SU-DHL-6 (cell line): ENCODE measurements at regions not wholly inside any gene's neighbourhood (a gene's known extent, or its start where the extent isn't known, plus 50 kb on each side); places are given as distances from the start of the nearest gene placed in this dataset.

Experiments
- H2AFZ ChIP-seq: fragments of 200-600 bp; sonication (generic); 2 replicates; pipeline ENCODE4 v1.6.1; 2014; ENCODE audit warnings: low read depth, mild to moderate bottlenecking, moderate library complexity, mixed read lengths, antibody characterized with exemption, low read length; ENCODE audit not compliant: severe bottlenecking
- H3F3A ChIP-seq: fragments of 200-600 bp; shearing (Covaris generic); 2 replicates; pipeline ENCODE4 v1.6.0; 2016; ENCODE audit warnings: antibody characterized with exemption, mild to moderate bottlenecking; ENCODE audit not compliant: insufficient read depth
- H3K27ac ChIP-seq: fragments of 200-600 bp; sonication (generic); 2 replicates; pipeline ENCODE4 v1.5.1; 2016; ENCODE audit warnings: low read depth, mild to moderate bottlenecking, low read length, moderate library complexity, mixed read lengths
- H3K27me3 ChIP-seq: fragments of 200-600 bp; sonication (generic), shearing (Covaris generic); 2 replicates; pipeline ENCODE4 v1.6.0; 2014; ENCODE audit warnings: mild to moderate bottlenecking, low read length
- H3K36me3 ChIP-seq: fragments of 200-600 bp; sonication (generic); 2 replicates; pipeline ENCODE4 v1.6.1; 2014; ENCODE audit warnings: mild to moderate bottlenecking, low read length, mixed read lengths
- H3K4me2 ChIP-seq: fragments of 300-600, 200-600 bp; shearing (Covaris generic), sonication (generic); 2 replicates; pipeline ENCODE4 v1.6.0; 2014; ENCODE audit warnings: low read length, low read depth, mild to moderate bottlenecking; ENCODE audit not compliant: poor library complexity, severe bottlenecking
- H3K4me3 ChIP-seq: fragments of 200-600 bp; sonication (generic); 2 replicates; pipeline ENCODE4 v1.5.1; 2014; ENCODE audit warnings: antibody characterized with exemption, low read length, mild to moderate bottlenecking, mixed read lengths; ENCODE audit not compliant: insufficient read depth, poor library complexity, severe bottlenecking
- H3K79me2 ChIP-seq: fragments of 200-600 bp; sonication (generic); 2 replicates; pipeline ENCODE4 v1.6.1; 2014; ENCODE audit warnings: mild to moderate bottlenecking, low read length, moderate library complexity; ENCODE audit not compliant: insufficient read depth
- H3K9ac ChIP-seq: fragments of 200-600 bp; sonication (generic); 2 replicates; pipeline ENCODE4 v1.7.0; 2014; ENCODE audit warnings: mild to moderate bottlenecking, low read length
- H3K9me2 ChIP-seq: fragments of 200-600 bp; sonication (generic); replicated peaks from 2 replicates; pipeline ENCODE4 v1.6.1; 2014; ENCODE audit warnings: low read length; ENCODE audit not compliant: insufficient read depth
- H3K9me3 ChIP-seq: fragments of 200-600 bp; sonication (generic); 2 replicates; pipeline ENCODE4 v1.6.1; 2014; ENCODE audit warnings: low read length, mixed read lengths; ENCODE audit not compliant: insufficient read depth
- H4K20me1 ChIP-seq: fragments of 200-600 bp; sonication (generic); 2 replicates; pipeline ENCODE4 v1.6.1; 2014; ENCODE audit warnings: low read depth, mild to moderate bottlenecking, antibody characterized with exemption, low read length, moderate library complexity, mixed read lengths
- EZH2phosphoT487 ChIP-seq: fragments of 200-600 bp; sonication (generic), shearing (Covaris generic); conservative IDR thresholded peaks from 2 replicates; pipeline ENCODE4 v1.6.1; 2018; ENCODE audit warnings: mild to moderate bottlenecking, antibody characterized with exemption, low read length, moderate library complexity, mixed read lengths
- TF ChIP-seq, protein P1 (sequence below): fragments of 200-600 bp; sonication (generic); IDR thresholded peaks from one replicate; pipeline ENCODE4 v1.5.1; 2017; ENCODE audit warnings: antibody characterized with exemption, mild to moderate bottlenecking, low read length, moderate library complexity; ENCODE audit not compliant: insufficient read depth, poor library complexity, severe bottlenecking

DNA sequence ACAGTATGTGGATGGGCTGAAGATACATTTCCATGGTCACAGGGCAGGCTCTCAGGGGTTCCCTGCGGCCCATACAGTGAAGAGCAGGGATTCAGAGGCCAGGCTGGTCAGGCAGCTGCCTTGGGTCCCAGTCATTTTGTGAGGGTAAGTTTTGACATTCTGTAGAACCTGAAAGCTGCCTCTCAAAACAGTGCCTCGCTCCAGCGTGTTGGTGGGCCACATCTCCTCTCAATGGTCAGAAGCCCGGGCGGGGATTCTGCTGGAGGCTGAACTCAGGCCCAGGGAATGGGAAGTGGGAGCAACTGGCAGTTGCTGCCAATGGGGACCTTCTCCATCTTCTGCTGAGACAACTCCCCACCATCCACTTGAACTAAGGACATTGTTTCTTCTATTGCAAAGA is 190.0 kb downstream of the PTPN20 start:
- Histone ChIP-seq H3K4me3 (no peak overlapping the region), H3K27ac (no peak overlapping the region), H3K9me2 (no peaks in the 10 kb centered on the region), H3K79me2 (no peaks in the 10 kb centered on the region), H3K9me3 (no peaks in the 10 kb centered on the region), H2AFZ (no peak overlapping the region), H3K27me3 (no peaks in the 10 kb centered on the region), H3K4me2 (no peak overlapping the region), H3F3A (no peaks in the 10 kb centered on the region), H3K9ac (no peak overlapping the region), H3K36me3 (no peaks in the 10 kb centered on the region), H4K20me1 (no peaks in the 10 kb centered on the region)
- TF ChIP-seq EZH2phosphoT487 = no peak
- TF ChIP-seq, protein P1, sequence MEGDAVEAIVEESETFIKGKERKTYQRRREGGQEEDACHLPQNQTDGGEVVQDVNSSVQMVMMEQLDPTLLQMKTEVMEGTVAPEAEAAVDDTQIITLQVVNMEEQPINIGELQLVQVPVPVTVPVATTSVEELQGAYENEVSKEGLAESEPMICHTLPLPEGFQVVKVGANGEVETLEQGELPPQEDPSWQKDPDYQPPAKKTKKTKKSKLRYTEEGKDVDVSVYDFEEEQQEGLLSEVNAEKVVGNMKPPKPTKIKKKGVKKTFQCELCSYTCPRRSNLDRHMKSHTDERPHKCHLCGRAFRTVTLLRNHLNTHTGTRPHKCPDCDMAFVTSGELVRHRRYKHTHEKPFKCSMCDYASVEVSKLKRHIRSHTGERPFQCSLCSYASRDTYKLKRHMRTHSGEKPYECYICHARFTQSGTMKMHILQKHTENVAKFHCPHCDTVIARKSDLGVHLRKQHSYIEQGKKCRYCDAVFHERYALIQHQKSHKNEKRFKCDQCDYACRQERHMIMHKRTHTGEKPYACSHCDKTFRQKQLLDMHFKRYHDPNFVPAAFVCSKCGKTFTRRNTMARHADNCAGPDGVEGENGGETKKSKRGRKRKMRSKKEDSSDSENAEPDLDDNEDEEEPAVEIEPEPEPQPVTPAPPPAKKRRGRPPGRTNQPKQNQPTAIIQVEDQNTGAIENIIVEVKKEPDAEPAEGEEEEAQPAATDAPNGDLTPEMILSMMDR = no peak

DNA sequence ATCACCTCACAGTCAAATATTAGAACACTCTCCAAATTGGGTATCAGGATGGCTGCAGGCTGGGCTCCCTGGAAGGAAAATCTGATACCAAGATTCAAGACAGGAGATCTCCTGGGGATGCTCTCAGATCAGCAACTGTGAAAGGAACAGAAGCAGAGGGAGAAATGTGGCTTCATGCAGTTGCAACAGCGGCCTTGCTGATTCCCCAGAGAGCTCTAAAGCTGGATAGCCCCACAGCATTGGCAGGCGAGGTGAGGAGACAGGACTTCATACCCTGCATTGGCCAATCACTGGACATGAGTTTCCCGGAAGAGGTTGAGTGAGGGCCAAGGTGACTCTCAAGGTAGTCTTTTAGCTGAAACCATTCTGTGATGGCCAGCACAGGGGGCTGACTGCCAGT is 190.6 kb downstream of the PTPN20 start:
- no peak overlapping the region for H3K4me2 ChIP-seq
- H3K9me2 ChIP-seq = no peaks in the 10 kb centered on the region
- no peaks in the 10 kb centered on the region for H3K9me3 ChIP-seq
- TF ChIP-seq, protein P1 = no peak
- no peak for TF ChIP-seq EZH2phosphoT487
- H3K9ac ChIP-seq = no peak overlapping the region
- H3F3A ChIP-seq = no peaks in the 10 kb centered on the region
- no peak overlapping the region for H3K4me3 ChIP-seq
- H3K79me2 ChIP-seq = no peaks in the 10 kb centered on the region
- H2AFZ ChIP-seq = no peak overlapping the region
- H3K36me3 ChIP-seq = no peaks in the 10 kb centered on the region
- no peaks in the 10 kb centered on the region for H4K20me1 ChIP-seq
- no peak overlapping the region for H3K27ac ChIP-seq
- no peaks in the 10 kb centered on the region for H3K27me3 ChIP-seq

DNA sequence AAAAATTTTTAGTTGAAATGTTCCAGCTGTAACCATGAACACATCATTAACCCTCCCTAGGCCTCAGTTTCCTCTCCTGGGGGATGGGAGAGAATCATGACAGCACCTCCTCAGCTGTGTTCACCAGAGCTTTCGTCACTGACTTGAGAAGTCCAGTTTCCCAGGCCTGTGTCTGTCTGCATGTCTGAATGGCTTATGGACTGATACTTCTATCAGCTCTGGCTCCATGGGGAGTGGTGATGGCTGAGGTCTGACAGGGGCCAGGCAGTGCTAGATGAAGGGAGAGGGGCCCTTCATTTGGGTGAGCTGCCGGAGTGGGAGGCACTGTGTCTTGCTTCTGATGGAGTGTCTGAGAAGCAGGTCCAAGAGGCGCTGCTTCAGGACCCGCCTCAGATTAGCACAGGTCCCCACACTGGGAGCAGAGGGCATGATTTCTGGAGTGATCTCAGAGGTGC is 192.9 kb downstream of the PTPN20 start:
- Histone ChIP-seq H3K4me2 (no peak overlapping the region), H2AFZ (no peak overlapping the region), H3K9me2 (no peaks in the 10 kb centered on the region), H3K9ac (no peak overlapping the region), H3K27ac (no peak overlapping the region), H3K36me3 (no peaks in the 10 kb centered on the region), H4K20me1 (no peaks in the 10 kb centered on the region), H3F3A (no peaks in the 10 kb centered on the region), H3K27me3 (no peaks in the 10 kb centered on the region), H3K79me2 (no peaks in the 10 kb centered on the region), H3K9me3 (no peaks in the 10 kb centered on the region), H3K4me3 (no peak overlapping the region)
- TF ChIP-seq, protein P1 = no peak
- TF ChIP-seq EZH2phosphoT487 = no peak
